ENCODE measurements at regions not wholly inside any gene's neighbourhood (a gene's known extent, or its start where the extent isn't known, plus 50 kb on each side); places are given as distances from the start of the nearest gene placed in this dataset.

- Histone ChIP-seq H3K9me1 (ENCODE audit: control insufficient read depth, extremely low read depth, insufficient read depth, low read length) (no peaks in the 10 kb centered on the region), H3K4me3 (ENCODE audit: control insufficient read depth in 2 of 3, extremely low read depth in 1 of 3, insufficient read depth in 2 of 3, low read depth in 1 of 3, low read length in 3 of 3) (no peak overlapping the region), H3K4me1 (ENCODE audit: control insufficient read depth, extremely low read depth, insufficient read depth, low read length) (peaks cover 18% of the 10 kb centered on the region), H3K9ac (ENCODE audit: control insufficient read depth, extremely low read depth, insufficient read depth, low read length) (no peak overlapping the region), H3K36me3 (ENCODE audit: control insufficient read depth in 2 of 2, extremely low read depth in 1 of 2, insufficient read depth in 2 of 2, low read length in 2 of 2) (no peaks in the 10 kb centered on the region), H2AFZ (ENCODE audit: control insufficient read depth, low read length) (no peak overlapping the region), H4K20me1 (ENCODE audit: control insufficient read depth, extremely low read depth, insufficient read depth, low read length) (no peaks in the 10 kb centered on the region), H3K27ac (ENCODE audit: control insufficient read depth, insufficient read depth, low read length) (no peak overlapping the region), H3K4me2 (ENCODE audit: control insufficient read depth, extremely low read depth, insufficient read depth, low read depth, low read length) (no peak overlapping the region), H3K79me2 (ENCODE audit: control insufficient read depth, insufficient read depth, low read length) (no peaks in the 10 kb centered on the region), H3K9me3 (ENCODE audit: control insufficient read depth, low read depth, low read length) (no peaks in the 10 kb centered on the region), H3K27me3 (ENCODE audit: control insufficient read depth, extremely low read depth, insufficient read depth, low read length) (no peaks in the 10 kb centered on the region)
- no peak for TF ChIP-seq EZH2 (IDR thresholded peaks at IDR 0.05; ENCODE audit: low read length)
- no peak for TF ChIP-seq CTCF (optimal IDR thresholded peaks at IDR 0.05 in 1 of 3, IDR thresholded peaks at IDR 0.05 in 1 of 3, conservative IDR thresholded peaks at IDR 0.05 in 1 of 3; ENCODE audit: extremely low read depth in 1 of 3, insufficient read depth in 2 of 3, low read length in 3 of 3)
- dilution Hi-C loops (cut with MboI; ENCODE audit: extremely low pct_ligation_motif_present, low sequenced_read_pairs) = no loop called here
- no peak for DNase-seq (ENCODE audit: low read depth, low spot score)
- no peak for FAIRE-seq
These were observed 627.3 kb upstream of the NUDT12 start for GRCh38 chr5:104189909-104190308.

GRCh38 chr5:104189031-104189430 is 626.4 kb upstream of the NUDT12 start:
- TF ChIP-seq EZH2 (IDR thresholded peaks at IDR 0.05; ENCODE audit: low read length) = no peak
- no peak for TF ChIP-seq CTCF (optimal IDR thresholded peaks at IDR 0.05 in 1 of 3, IDR thresholded peaks at IDR 0.05 in 1 of 3, conservative IDR thresholded peaks at IDR 0.05 in 1 of 3; ENCODE audit: extremely low read depth in 1 of 3, insufficient read depth in 2 of 3, low read length in 3 of 3)
- peaks cover 18% of the 10 kb centered on the region for H3K4me1 ChIP-seq (ENCODE audit: control insufficient read depth, extremely low read depth, insufficient read depth, low read length)
- FAIRE-seq = peak; percentile 86
- no peaks in the 10 kb centered on the region for H3K79me2 ChIP-seq (ENCODE audit: control insufficient read depth, insufficient read depth, low read length)
- H3K4me3 ChIP-seq (ENCODE audit: control insufficient read depth in 2 of 3, extremely low read depth in 1 of 3, insufficient read depth in 2 of 3, low read depth in 1 of 3, low read length in 3 of 3) = no peak overlapping the region
- dilution Hi-C loops (cut with MboI; ENCODE audit: extremely low pct_ligation_motif_present, low sequenced_read_pairs) = no loop called here
- H3K27ac ChIP-seq (ENCODE audit: control insufficient read depth, insufficient read depth, low read length) = no peak overlapping the region
- H3K9ac ChIP-seq (ENCODE audit: control insufficient read depth, extremely low read depth, insufficient read depth, low read length) = no peak overlapping the region
- no peaks in the 10 kb centered on the region for H3K36me3 ChIP-seq (ENCODE audit: control insufficient read depth in 2 of 2, extremely low read depth in 1 of 2, insufficient read depth in 2 of 2, low read length in 2 of 2)
- no peaks in the 10 kb centered on the region for H3K27me3 ChIP-seq (ENCODE audit: control insufficient read depth, extremely low read depth, insufficient read depth, low read length)
- H4K20me1 ChIP-seq (ENCODE audit: control insufficient read depth, extremely low read depth, insufficient read depth, low read length) = no peaks in the 10 kb centered on the region
- H3K4me2 ChIP-seq (ENCODE audit: control insufficient read depth, extremely low read depth, insufficient read depth, low read depth, low read length) = no peak overlapping the region
- no peaks in the 10 kb centered on the region for H3K9me3 ChIP-seq (ENCODE audit: control insufficient read depth, low read depth, low read length)
- H2AFZ ChIP-seq (ENCODE audit: control insufficient read depth, low read length) = no peak overlapping the region
- no peaks in the 10 kb centered on the region for H3K9me1 ChIP-seq (ENCODE audit: control insufficient read depth, extremely low read depth, insufficient read depth, low read length)
- peak; percentile 25 for DNase-seq (ENCODE audit: low read depth, low spot score)
